ENCODE measurements at regions not wholly inside any gene's neighbourhood (a gene's known extent, or its start where the extent isn't known, plus 50 kb on each side); places are given as distances from the start of the nearest gene placed in this dataset.

DNA sequence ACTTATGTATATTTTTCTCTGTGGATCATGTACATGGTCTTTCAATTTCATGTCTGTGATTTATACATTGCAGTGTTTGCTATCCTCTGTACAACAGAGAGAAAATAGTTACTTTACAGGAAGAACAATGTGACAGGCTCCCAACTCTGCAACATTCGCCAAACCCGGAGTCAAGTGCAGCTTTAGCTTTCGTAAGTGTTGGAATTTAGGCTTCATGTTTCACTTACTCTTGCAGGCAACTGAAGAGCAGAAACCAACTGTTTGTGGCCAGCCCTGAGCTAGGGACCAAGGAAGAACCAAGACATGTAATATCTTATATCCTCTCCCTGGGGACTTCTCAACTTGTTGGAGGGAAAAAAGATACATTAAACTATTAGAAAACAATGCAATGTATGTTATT, 147.9 kb downstream of the C5orf15 start:
- Histone ChIP-seq H3K27me3 (ENCODE audit: insufficient read depth, low read length, poor library complexity, severe bottlenecking) (no peaks in the 10 kb centered on the region), H3K27ac (ENCODE audit: low read depth, low read length) (no peak overlapping the region), H3K4me3 (ENCODE audit: low read length) (no peak overlapping the region), H3K36me3 (ENCODE audit: insufficient read depth, low read length) (no peaks in the 10 kb centered on the region), H3K4me1 (ENCODE audit: insufficient read depth, low read length) (peaks cover 16% of the 10 kb centered on the region), H3K9me3 (ENCODE audit: low read length) (no peaks in the 10 kb centered on the region)
- ChIA-PET CTCF (no interaction called here), POLR2A (no interaction called here)
- DNase-seq, result no peak
- H3K4me3 Mint-ChIP-seq, result no peak overlapping the region
- H3K9me3 Mint-ChIP-seq, result no peaks in the 10 kb centered on the region
- peaks cover 17 to 27% (median 22%) of the 10 kb centered on the region in 3 donors for H3K4me1 Mint-ChIP-seq
- H3K27ac Mint-ChIP-seq, result no peak overlapping the region
- no peaks in the 10 kb centered on the region for H3K36me3 Mint-ChIP-seq
- peaks cover 19 to 29% of the 10 kb centered on the region in 2 donors for H3K27me3 Mint-ChIP-seq

DNA sequence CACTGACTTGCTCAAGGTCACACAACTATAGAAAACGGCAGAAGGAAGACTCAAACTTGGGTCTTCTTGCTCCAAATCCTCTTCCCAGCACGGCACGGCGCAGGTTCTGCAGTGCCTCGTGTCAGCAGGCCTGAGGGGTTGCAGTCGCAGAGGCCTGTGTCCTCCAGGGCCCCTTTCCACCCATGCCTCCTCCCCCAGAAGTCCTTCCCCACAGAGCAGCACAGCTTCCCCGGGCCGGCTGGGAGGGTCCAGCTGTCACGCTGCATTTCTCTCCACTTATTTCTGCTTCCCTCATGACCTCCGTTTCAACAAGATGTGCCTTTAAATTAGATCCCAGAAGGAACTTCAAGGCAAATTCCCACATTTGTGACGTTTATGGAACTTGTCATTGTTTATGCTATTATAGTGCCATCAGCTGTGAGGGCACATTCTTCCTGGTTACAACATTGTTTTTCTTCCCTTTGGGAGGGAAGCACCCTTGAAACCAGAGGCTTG, 148.4 kb downstream of the C5orf15 start:
- ChIA-PET POLR2A (no interaction called here), CTCF (no interaction called here)
- no peak overlapping the region for H3K27ac ChIP-seq (ENCODE audit: low read depth, low read length)
- peaks cover 19 to 33% of the 10 kb centered on the region in 2 donors for H3K27me3 Mint-ChIP-seq
- H3K4me1 ChIP-seq (ENCODE audit: insufficient read depth, low read length), result peaks cover 11% of the 10 kb centered on the region
- no peak overlapping the region for H3K4me3 Mint-ChIP-seq
- H3K36me3 ChIP-seq (ENCODE audit: insufficient read depth, low read length), result no peaks in the 10 kb centered on the region
- no peak overlapping the region for H3K27ac Mint-ChIP-seq
- H3K4me3 ChIP-seq (ENCODE audit: low read length), result no peak overlapping the region
- no peaks in the 10 kb centered on the region for H3K9me3 Mint-ChIP-seq
- no peaks in the 10 kb centered on the region for H3K9me3 ChIP-seq (ENCODE audit: low read length)
- H3K27me3 ChIP-seq (ENCODE audit: insufficient read depth, low read length, poor library complexity, severe bottlenecking), result no peaks in the 10 kb centered on the region
- no peaks in the 10 kb centered on the region for H3K36me3 Mint-ChIP-seq
- DNase-seq, result no peak
- H3K4me1 Mint-ChIP-seq, result peaks cover 12 to 23% (median 18%) of the 10 kb centered on the region in 3 donors

DNA sequence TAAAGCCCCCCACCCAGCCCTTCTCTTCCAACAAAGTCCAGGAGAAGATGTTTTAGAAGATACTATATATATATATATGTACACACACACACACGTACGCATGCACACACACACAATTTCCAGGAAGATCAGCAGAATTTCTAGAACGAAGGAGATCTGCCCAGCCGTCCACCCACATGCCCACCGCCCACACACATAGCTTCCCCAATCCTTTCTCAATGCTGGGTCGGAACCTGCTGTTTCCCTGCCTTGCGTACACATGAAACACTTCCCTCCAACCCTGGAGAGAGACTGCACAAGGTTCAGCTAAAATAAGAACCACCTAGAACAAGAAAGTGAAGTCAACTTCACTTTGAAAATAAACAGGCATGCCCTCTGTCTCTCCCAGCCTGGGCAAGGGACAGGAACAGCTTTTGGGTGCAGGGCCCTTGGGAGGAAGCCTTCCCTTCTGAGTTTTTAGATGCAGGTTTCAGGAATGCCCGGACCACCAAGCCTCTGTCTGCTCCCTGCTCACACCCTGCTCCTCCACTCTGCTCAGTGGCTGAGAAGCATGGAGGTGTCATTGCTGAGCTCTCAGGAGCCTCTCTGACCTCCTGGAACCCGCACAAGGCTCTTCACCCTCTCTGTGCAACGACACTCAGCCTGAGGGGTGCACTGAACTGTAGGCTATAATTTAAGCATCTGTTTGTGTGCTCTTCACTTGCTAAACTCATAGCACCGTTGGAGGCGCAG, 149.4 kb downstream of the C5orf15 start:
- Mint-ChIP-seq H3K4me1 (peaks cover 2 to 13% (median 8%) of the 10 kb centered on the region in 3 donors), H3K36me3 (no peaks in the 10 kb centered on the region), H3K9me3 (no peaks in the 10 kb centered on the region), H3K27me3 (peaks cover 23 to 43% of the 10 kb centered on the region in 2 donors), H3K4me3 (peak overlapping the region in 1 of 7 donors; percentile 60), H3K27ac (no peak overlapping the region)
- H3K9me3 ChIP-seq (ENCODE audit: low read length), result no peaks in the 10 kb centered on the region
- no peaks in the 10 kb centered on the region for H3K27me3 ChIP-seq (ENCODE audit: insufficient read depth, low read length, poor library complexity, severe bottlenecking)
- no peaks in the 10 kb centered on the region for H3K36me3 ChIP-seq (ENCODE audit: insufficient read depth, low read length)
- CTCF ChIA-PET, result no interaction called here
- no peak overlapping the region for H3K27ac ChIP-seq (ENCODE audit: low read depth, low read length)
- H3K4me3 ChIP-seq (ENCODE audit: low read length), result no peak overlapping the region
- no peak for DNase-seq
- peaks cover under 1% of the 10 kb centered on the region for H3K4me1 ChIP-seq (ENCODE audit: insufficient read depth, low read length)
- POLR2A ChIA-PET, result no interaction called here

DNA sequence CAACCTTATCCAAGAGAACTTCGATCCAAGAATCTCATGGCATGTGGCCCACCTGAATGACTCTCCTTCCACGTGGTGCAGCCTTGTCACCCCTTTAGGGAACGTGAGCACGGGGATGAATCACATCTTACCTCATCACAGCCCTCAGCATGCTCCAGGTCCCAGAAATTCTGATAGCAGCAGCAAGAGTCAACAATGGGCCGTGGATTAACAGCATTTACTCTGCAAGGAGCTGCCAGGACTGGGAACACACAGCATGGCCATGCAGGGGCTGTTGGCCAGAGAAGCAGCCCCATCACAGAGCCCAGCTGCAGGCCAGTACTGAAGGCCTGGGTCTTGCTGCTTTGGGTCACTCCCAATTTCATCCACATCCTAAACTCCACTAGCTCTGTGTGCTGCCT, 150.4 kb downstream of the C5orf15 start:
- no peaks in the 10 kb centered on the region for H3K9me3 ChIP-seq (ENCODE audit: low read length)
- Mint-ChIP-seq H3K9me3 (no peaks in the 10 kb centered on the region), H3K27me3 (peaks cover 29 to 51% of the 10 kb centered on the region in 2 donors), H3K36me3 (no peaks in the 10 kb centered on the region), H3K4me3 (no peak overlapping the region), H3K4me1 (peaks cover 2 to 10% (median 7%) of the 10 kb centered on the region in 3 donors), H3K27ac (no peak overlapping the region)
- no peaks in the 10 kb centered on the region for H3K4me1 ChIP-seq (ENCODE audit: insufficient read depth, low read length)
- no peak overlapping the region for H3K4me3 ChIP-seq (ENCODE audit: low read length)
- POLR2A ChIA-PET, result no interaction called here
- no peaks in the 10 kb centered on the region for H3K36me3 ChIP-seq (ENCODE audit: insufficient read depth, low read length)
- CTCF ChIA-PET, result no interaction called here
- no peak for DNase-seq
- H3K27ac ChIP-seq (ENCODE audit: low read depth, low read length), result no peak overlapping the region
- no peaks in the 10 kb centered on the region for H3K27me3 ChIP-seq (ENCODE audit: insufficient read depth, low read length, poor library complexity, severe bottlenecking)

DNA sequence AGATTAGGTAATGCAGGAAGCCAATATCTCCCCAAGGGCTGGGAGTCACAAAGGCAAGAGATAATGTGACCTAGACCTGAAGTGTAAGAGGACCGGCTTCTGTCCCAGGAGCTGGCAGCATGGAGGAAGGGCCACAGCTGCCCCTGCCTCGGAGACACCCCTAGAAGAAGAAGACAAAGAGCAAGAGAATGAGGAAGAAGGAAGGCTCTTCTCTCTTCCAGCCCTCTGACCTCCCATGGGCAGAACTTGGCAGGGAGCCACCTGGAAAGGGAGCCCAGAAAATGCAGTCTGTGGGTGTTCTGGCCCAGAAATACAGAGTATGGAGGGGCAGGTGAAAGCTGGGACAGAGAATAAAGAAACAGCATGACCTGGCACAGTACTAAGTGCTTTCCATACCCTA, 151.0 kb downstream of the C5orf15 start:
- H3K27me3 ChIP-seq (ENCODE audit: insufficient read depth, low read length, poor library complexity, severe bottlenecking), result no peaks in the 10 kb centered on the region
- Mint-ChIP-seq H3K27ac (no peak overlapping the region), H3K4me3 (no peak overlapping the region), H3K4me1 (peaks cover 2 to 10% (median 7%) of the 10 kb centered on the region in 3 donors), H3K36me3 (no peaks in the 10 kb centered on the region), H3K27me3 (peaks cover 29 to 56% of the 10 kb centered on the region in 2 donors), H3K9me3 (no peaks in the 10 kb centered on the region)
- no peak overlapping the region for H3K4me3 ChIP-seq (ENCODE audit: low read length)
- ChIA-PET POLR2A (no interaction called here), CTCF (no interaction called here)
- no peaks in the 10 kb centered on the region for H3K9me3 ChIP-seq (ENCODE audit: low read length)
- H3K4me1 ChIP-seq (ENCODE audit: insufficient read depth, low read length), result no peaks in the 10 kb centered on the region
- DNase-seq, result no peak
- no peaks in the 10 kb centered on the region for H3K36me3 ChIP-seq (ENCODE audit: insufficient read depth, low read length)
- no peak overlapping the region for H3K27ac ChIP-seq (ENCODE audit: low read depth, low read length)

DNA sequence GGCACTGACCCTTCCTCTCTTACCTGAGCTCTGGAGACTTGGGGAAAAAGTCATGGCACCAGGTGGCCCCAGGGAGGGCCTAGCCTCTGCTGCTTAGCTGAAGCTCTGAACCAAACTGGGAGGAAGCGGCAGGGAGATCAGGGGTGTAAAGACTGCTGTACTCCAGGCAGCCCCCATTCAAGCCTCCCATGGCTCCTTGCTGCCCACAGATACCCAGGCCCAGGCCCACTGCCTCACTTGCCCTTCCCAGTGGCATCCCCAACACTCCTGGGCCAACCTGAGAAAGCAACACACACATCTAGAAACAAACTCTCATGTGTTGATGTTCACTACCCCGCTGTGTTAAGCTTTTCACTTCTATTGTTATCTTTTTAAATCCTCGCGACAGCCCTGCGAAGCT, 151.6 kb downstream of the C5orf15 start:
- Histone ChIP-seq H3K4me3 (ENCODE audit: low read length) (no peak overlapping the region), H3K27ac (ENCODE audit: low read depth, low read length) (no peak overlapping the region), H3K27me3 (ENCODE audit: insufficient read depth, low read length, poor library complexity, severe bottlenecking) (no peaks in the 10 kb centered on the region), H3K4me1 (ENCODE audit: insufficient read depth, low read length) (no peaks in the 10 kb centered on the region), H3K36me3 (ENCODE audit: insufficient read depth, low read length) (no peaks in the 10 kb centered on the region), H3K9me3 (ENCODE audit: low read length) (no peaks in the 10 kb centered on the region)
- POLR2A ChIA-PET, result no interaction called here
- peaks cover 2 to 10% (median 7%) of the 10 kb centered on the region in 3 donors for H3K4me1 Mint-ChIP-seq
- CTCF ChIA-PET, result no interaction called here
- H3K27me3 Mint-ChIP-seq, result peaks cover 28 to 63% of the 10 kb centered on the region in 2 donors
- H3K36me3 Mint-ChIP-seq, result no peaks in the 10 kb centered on the region
- H3K4me3 Mint-ChIP-seq, result no peak overlapping the region
- DNase-seq, result no peak
- no peaks in the 10 kb centered on the region for H3K9me3 Mint-ChIP-seq
- H3K27ac Mint-ChIP-seq, result no peak overlapping the region

DNA sequence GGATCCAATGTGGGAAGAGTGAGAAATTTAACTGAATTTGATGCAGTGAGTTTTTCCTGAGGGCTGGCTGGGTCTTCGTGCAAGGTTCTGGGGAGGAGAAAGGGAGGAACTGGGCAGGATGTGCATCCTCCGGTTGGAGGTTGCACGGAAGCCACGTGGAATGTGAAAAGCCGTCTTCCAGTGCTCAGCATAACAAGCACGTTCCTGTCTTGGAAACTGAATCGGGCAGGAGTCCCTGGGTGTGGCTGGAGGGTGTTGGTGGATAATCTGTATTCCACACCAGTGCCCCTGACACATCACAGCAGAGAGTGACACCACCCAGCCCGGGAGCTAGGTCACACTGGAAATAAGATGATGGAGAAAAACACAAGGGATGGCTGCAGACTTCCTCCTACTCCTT, 154.3 kb downstream of the C5orf15 start:
- H3K9me3 ChIP-seq (ENCODE audit: low read length), result no peaks in the 10 kb centered on the region

DNA sequence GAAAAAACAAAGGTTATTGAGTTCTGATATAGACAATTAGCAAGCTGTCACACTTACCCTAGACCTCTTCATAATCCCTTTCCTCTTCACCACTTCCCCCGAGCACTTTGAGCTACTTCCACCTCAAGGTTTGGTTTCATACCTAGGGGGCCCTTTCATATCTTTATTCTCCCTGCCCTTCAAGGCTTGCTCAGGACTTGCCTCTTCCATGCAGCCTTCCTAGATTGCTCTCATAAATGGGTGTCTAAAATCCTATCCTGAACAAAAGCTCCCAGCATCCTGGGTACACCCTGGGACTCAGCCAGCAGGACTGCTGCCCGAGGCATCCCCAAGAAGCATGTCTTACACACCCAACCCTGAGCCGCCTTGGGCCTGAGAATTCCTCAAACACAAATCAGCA, 157.3 kb downstream of the C5orf15 start:
- no peaks in the 10 kb centered on the region for H3K4me1 Mint-ChIP-seq
- H3K4me1 ChIP-seq (ENCODE audit: insufficient read depth, low read length), result no peaks in the 10 kb centered on the region
- no peak overlapping the region for H3K27ac Mint-ChIP-seq
- H3K27me3 Mint-ChIP-seq, result peaks cover 12 to 39% of the 10 kb centered on the region in 2 donors
- H3K27me3 ChIP-seq (ENCODE audit: insufficient read depth, low read length, poor library complexity, severe bottlenecking), result no peaks in the 10 kb centered on the region
- H3K27ac ChIP-seq (ENCODE audit: low read depth, low read length), result no peak overlapping the region
- no peak for DNase-seq
- H3K4me3 ChIP-seq (ENCODE audit: low read length), result no peak overlapping the region
- H3K9me3 Mint-ChIP-seq, result no peaks in the 10 kb centered on the region
- H3K4me3 Mint-ChIP-seq, result no peak overlapping the region
- CTCF ChIA-PET, result no interaction called here
- H3K36me3 ChIP-seq (ENCODE audit: insufficient read depth, low read length), result no peaks in the 10 kb centered on the region
- H3K36me3 Mint-ChIP-seq, result no peaks in the 10 kb centered on the region
- POLR2A ChIA-PET, result no interaction called here
- H3K9me3 ChIP-seq (ENCODE audit: low read length), result no peaks in the 10 kb centered on the region

More for the DNA sequence above, 154.3 kb downstream of the C5orf15 start:
- no peaks in the 10 kb centered on the region for H3K9me3 Mint-ChIP-seq
- no peaks in the 10 kb centered on the region for H3K4me1 Mint-ChIP-seq
- Histone ChIP-seq H3K27me3 (ENCODE audit: insufficient read depth, low read length, poor library complexity, severe bottlenecking) (no peaks in the 10 kb centered on the region), H3K27ac (ENCODE audit: low read depth, low read length) (no peak overlapping the region), H3K4me3 (ENCODE audit: low read length) (no peak overlapping the region), H3K4me1 (ENCODE audit: insufficient read depth, low read length) (no peaks in the 10 kb centered on the region), H3K36me3 (ENCODE audit: insufficient read depth, low read length) (no peaks in the 10 kb centered on the region)
- H3K27me3 Mint-ChIP-seq, result peaks cover 16 to 48% of the 10 kb centered on the region in 2 donors
- H3K27ac Mint-ChIP-seq, result peak overlapping the region in 1 of 8 donors; percentile 16
- DNase-seq, result no peak
- H3K4me3 Mint-ChIP-seq, result no peak overlapping the region
- H3K36me3 Mint-ChIP-seq, result no peaks in the 10 kb centered on the region
- ChIA-PET POLR2A (no interaction called here), CTCF (no interaction called here)
